ENCODE measurements at regions not wholly inside any gene's neighbourhood (a gene's known extent, or its start where the extent isn't known, plus 50 kb on each side); places are given as distances from the start of the nearest gene placed in this dataset.

- TF ChIP-seq, protein P1, sequence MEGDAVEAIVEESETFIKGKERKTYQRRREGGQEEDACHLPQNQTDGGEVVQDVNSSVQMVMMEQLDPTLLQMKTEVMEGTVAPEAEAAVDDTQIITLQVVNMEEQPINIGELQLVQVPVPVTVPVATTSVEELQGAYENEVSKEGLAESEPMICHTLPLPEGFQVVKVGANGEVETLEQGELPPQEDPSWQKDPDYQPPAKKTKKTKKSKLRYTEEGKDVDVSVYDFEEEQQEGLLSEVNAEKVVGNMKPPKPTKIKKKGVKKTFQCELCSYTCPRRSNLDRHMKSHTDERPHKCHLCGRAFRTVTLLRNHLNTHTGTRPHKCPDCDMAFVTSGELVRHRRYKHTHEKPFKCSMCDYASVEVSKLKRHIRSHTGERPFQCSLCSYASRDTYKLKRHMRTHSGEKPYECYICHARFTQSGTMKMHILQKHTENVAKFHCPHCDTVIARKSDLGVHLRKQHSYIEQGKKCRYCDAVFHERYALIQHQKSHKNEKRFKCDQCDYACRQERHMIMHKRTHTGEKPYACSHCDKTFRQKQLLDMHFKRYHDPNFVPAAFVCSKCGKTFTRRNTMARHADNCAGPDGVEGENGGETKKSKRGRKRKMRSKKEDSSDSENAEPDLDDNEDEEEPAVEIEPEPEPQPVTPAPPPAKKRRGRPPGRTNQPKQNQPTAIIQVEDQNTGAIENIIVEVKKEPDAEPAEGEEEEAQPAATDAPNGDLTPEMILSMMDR (IDR thresholded peaks at IDR 0.05), result no peak
Observed at GRCh38 chr14:53531730-53532129, 378.6 kb upstream of the DDHD1 start.

DNA sequence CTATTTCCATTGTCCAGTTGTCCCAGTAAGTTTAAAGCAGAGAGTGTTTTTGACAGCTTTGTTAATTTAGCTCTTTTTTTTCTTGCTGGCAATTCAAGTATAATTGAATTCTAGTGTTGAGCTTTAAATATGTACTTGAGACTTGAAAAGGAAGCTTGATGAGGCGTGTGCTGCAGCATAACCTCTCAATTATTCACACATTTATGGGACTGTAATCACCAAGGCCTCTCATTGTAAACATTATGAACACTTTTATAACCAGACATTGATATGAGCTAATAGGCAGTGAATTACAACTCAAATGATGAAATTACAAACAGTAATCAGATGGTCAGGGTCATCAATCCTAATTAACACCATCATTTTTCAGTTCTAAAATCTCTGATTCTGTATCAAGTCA is 378.0 kb upstream of the DDHD1 start:
- TF ChIP-seq, protein P1 (IDR thresholded peaks at IDR 0.05), result no peak

GRCh38 chr14:53529519-53529918 is 376.4 kb upstream of the DDHD1 start:
- TF ChIP-seq, protein P1 (IDR thresholded peaks at IDR 0.05), result no peak

DNA sequence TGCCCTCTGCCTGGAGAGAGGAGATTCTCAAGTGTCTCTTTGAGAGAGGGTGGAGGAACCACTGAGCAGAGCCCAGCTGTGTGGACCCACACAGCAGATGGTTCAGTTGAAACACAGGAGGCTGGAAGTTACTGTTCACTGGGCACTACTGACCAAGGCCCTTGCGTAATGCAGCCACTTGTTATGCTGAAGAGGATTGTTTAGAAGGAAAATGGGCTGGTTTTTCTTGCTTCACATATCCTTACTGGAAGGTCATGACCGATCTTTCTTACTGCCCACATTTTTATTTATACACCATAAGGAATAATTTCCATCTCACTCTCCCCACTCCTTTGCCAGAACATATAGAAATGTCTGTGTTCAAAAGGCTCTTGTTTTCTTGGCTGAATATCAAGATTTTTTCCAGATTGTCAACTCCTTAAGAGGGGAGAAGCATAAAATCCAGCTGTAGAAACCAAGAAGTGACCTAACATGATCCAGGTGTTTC is 375.1 kb upstream of the DDHD1 start:
- TF ChIP-seq, protein P1 (IDR thresholded peaks at IDR 0.05), result no peak

DNA sequence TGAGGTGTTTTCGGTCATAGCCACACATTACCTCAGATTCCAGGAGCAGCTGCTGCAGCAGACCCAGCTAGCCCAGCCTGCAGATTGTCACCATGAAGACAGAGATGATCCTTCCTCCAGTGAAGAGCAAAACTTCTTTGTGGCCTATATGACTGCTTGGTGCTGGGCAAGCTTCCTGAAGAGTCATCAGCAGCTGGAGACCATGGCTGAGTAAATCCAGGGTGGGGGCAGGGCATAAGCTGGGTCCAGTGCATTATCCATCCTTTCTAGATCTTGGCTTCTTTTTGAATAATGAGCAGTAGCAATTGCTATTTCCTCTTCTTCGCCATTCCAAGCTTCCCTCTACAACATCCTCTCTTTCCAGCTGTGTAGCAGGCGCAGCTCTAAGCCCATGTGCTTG is 373.1 kb upstream of the DDHD1 start:
- TF ChIP-seq, protein P1 (IDR thresholded peaks at IDR 0.05), result no peak

- TF ChIP-seq, protein P1 (IDR thresholded peaks at IDR 0.05), result no peak
Observed at GRCh38 chr14:53525608-53526007, 372.5 kb upstream of the DDHD1 start.

- TF ChIP-seq, protein P1 (IDR thresholded peaks at IDR 0.05), result no peak
Observed at GRCh38 chr14:53524391-53524790, 371.3 kb upstream of the DDHD1 start.

DNA sequence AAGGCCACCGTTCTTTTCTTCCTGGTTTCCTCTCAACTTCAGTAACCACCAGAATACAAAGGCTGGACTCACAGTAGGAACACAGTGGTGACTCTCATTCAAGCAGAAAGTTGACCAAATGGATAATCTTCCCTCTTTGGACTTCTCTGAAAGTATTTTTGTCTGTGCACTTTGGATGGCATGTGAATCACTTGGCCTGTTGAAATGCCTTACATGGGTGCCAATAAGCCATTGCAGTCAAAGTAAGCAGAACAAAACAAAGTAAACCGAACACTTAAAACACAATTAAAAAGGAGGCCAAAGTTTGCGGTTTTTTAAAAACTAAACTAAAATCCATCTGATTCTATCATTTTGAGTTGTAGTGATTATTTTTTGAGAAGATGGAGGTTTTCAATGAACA is 370.1 kb upstream of the DDHD1 start:
- TF ChIP-seq, protein P1 (IDR thresholded peaks at IDR 0.05), result no peak

Data from LNCAP (cell line).